A549 (cell line): ENCODE measurements at regions not wholly inside any gene's neighbourhood (a gene's known extent, or its start where the extent isn't known, plus 50 kb on each side); places are given as distances from the start of the nearest gene placed in this dataset.
"Not testable (repeated sequence)": the region's sequence is repeated elsewhere in the genome, so short reads cannot be mapped to it uniquely, and the experiment has no call there.

Experiments used
- ATAC-seq, 2 experiments: fragments of 200-7000 bp in 1 of 2; fragments of >200 bp in 1 of 2; cut with Nextera tagmentation in 1 of 2; cut with Tn5 transposase in 1 of 2; 3 replicates each; pipeline versions ENCODE4 v1.8.0 to v1.9.1; 2018 to 2020; ENCODE audit warnings: mild to moderate bottlenecking in 1 of 2, moderate library complexity in 1 of 2
- CTCF ChIA-PET: fragments of 300-600 bp; sonication (Branson Sonifier 250); formaldehyde crosslinking; extraction: SDS; loops from one replicate; lab custom pipeline; 2021; ENCODE audit warnings: antibody characterized with exemption, inconsistent platforms; lab: Yijun Ruan, JAX
- POLR2A ChIA-PET: fragments of 350-600 bp; formaldehyde crosslinking; extraction: SDS; loops from one replicate; lab custom pipeline; 2021; ENCODE audit warnings: antibody characterized with exemption, inconsistent platforms; lab: Yijun Ruan, JAX
- DNase-seq, 2 experiments: peaks; one replicate each; pipeline versions ENCODE4 v3.0.0 to v3.0.0-alpha.2; 2011 to 2016; ENCODE audit warnings: low read depth in 1 of 2, low spot score in 1 of 2
- FAIRE-seq: peaks from 2 replicates; lab custom pipeline; 2011; peaks lifted over from hg19 to GRCh38; lab: Jason Lieb, UNC
- H3K27ac ChIP-seq, 2 experiments: fragments of >200 bp; sonication (Bioruptor Twin); formaldehyde crosslinking; 3 replicates each; pipeline ENCODE4 v1.5.1; 2016 to 2017
- H3K4me1 ChIP-seq: fragments of >200 bp; sonication (Bioruptor Twin); formaldehyde crosslinking; 3 replicates; pipeline ENCODE4 v1.6.1; 2016
- H3K4me2 ChIP-seq: fragments of >200 bp; sonication (Bioruptor Twin); formaldehyde crosslinking; 3 replicates; pipeline ENCODE4 v1.6.1; 2016
- H3K4me3 ChIP-seq: fragments of >200 bp; sonication (Bioruptor Twin); formaldehyde crosslinking; 3 replicates; pipeline ENCODE4 v1.5.1; 2016
- H3K9me3 ChIP-seq: fragments of >200 bp; sonication (Bioruptor Twin); formaldehyde crosslinking; 3 replicates; pipeline ENCODE4 v1.6.1; 2016
- CBX8 ChIP-seq: fragments of 200-600 bp; sonication (generic); IDR thresholded peaks from 2 replicates; pipeline ENCODE4 v1.6.1; 2016
- CEBPB ChIP-seq, 2 experiments: fragments of >200 bp in 1 of 2; sonication (Bioruptor Twin) in 1 of 2; formaldehyde crosslinking in 1 of 2; IDR thresholded peaks; 2 replicates each; pipeline ENCODE4 v1.6.1; 2012 to 2016
- CHD2 ChIP-seq: fragments of 150-350 bp; IDR thresholded peaks from 2 replicates; pipeline ENCODE4 v1.6.1; 2014; ENCODE audit warnings: low read length; ENCODE audit not compliant: partially characterized antibody
- EHF ChIP-seq: fragments of 250-450 bp; sonication (Bioruptor Pico); IDR thresholded peaks from 2 replicates; pipeline ENCODE4 v1.5.0; 2020; ENCODE audit warnings: mild to moderate bottlenecking
- ESRRA ChIP-seq: fragments of 150-350 bp; IDR thresholded peaks from 2 replicates; pipeline ENCODE4 v1.6.1; 2014; ENCODE audit warnings: mild to moderate bottlenecking, low read length, borderline replicate concordance
- FOSB ChIP-seq: fragments of 250-450 bp; sonication (Bioruptor Pico); IDR thresholded peaks from 2 replicates; pipeline ENCODE4 v1.5.0; 2020; ENCODE audit warnings: mild to moderate bottlenecking, moderate library complexity
- FOXS1 ChIP-seq: fragments of 250-450 bp; sonication (Bioruptor Pico); IDR thresholded peaks from 2 replicates; pipeline ENCODE4 v1.5.0; 2020; ENCODE audit warnings: mild to moderate bottlenecking, moderate library complexity
- MAFK ChIP-seq: fragments of 450-650 bp; IDR thresholded peaks from 2 replicates; pipeline ENCODE4 v1.6.1; 2014; ENCODE audit not compliant: partially characterized antibody
- MYC ChIP-seq: IDR thresholded peaks from 2 replicates; pipeline ENCODE4 v1.6.1; 2012; ENCODE audit warnings: mild to moderate bottlenecking, inconsistent platforms, low read length, improper control_type of control experiment, borderline replicate concordance
- NFE2L2 ChIP-seq: fragments of 150-350 bp; conservative IDR thresholded peaks from 2 replicates; pipeline ENCODE4 v1.6.1; 2014; ENCODE audit warnings: low read length
- POLR2A ChIP-seq: IDR thresholded peaks from 2 replicates; pipeline ENCODE4 v1.6.1; 2012; ENCODE audit warnings: mild to moderate bottlenecking, low read length
- RAD21 ChIP-seq, 2 experiments: fragments of >200 bp in 1 of 2; sonication (Bioruptor Twin) in 1 of 2; formaldehyde crosslinking in 1 of 2; IDR thresholded peaks in 1 of 2; conservative IDR thresholded peaks in 1 of 2; 2 replicates in 1 of 2; 3 replicates in 1 of 2; pipeline ENCODE4 v1.6.1; 2012 to 2018; ENCODE audit warnings: inconsistent platforms in 1 of 2
- RCOR1 ChIP-seq: fragments of 150-350 bp; IDR thresholded peaks from 2 replicates; pipeline ENCODE4 v1.6.1; 2014; ENCODE audit warnings: antibody characterized with exemption, low read length, low read depth
- RFX5 ChIP-seq: fragments of 450-650 bp; IDR thresholded peaks from 2 replicates; pipeline ENCODE4 v1.7.1; 2014; ENCODE audit warnings: antibody characterized with exemption, mild to moderate bottlenecking, moderate library complexity
- RNF2 ChIP-seq: fragments of 200-600 bp; sonication (generic); IDR thresholded peaks from 2 replicates; pipeline ENCODE4 v1.6.1; 2016; ENCODE audit warnings: low read depth, mild to moderate bottlenecking, antibody characterized with exemption, moderate library complexity, borderline replicate concordance
- SREBF2 ChIP-seq: fragments of 450-650 bp; IDR thresholded peaks from 2 replicates; pipeline ENCODE4 v1.6.1; 2014; ENCODE audit warnings: mild to moderate bottlenecking, moderate library complexity
- ZFP36 ChIP-seq: fragments of 450-650 bp; IDR thresholded peaks from 2 replicates; pipeline ENCODE4 v1.6.1; 2014; ENCODE audit warnings: borderline replicate concordance; ENCODE audit not compliant: partially characterized antibody
- ZNF302 ChIP-seq: fragments of 250-450 bp; sonication (Bioruptor Pico); IDR thresholded peaks from 2 replicates; pipeline ENCODE4 v1.9.0; 2021; ENCODE audit warnings: inconsistent platforms, mild to moderate bottlenecking, moderate library complexity
- WGBS: methylation state at CpG from one replicate; pipeline ENCODE4 v1.1.6; 2017; ENCODE audit errors: missing lambda C conversion rate; 5-methylcytosine and 5-hydroxymethylcytosine counted together
- TF ChIP-seq, protein P1 (sequence below): fragments of 250-450 bp; sonication (Bioruptor Pico); IDR thresholded peaks from 2 replicates; pipeline ENCODE4 v1.5.0; 2021; ENCODE audit warnings: mild to moderate bottlenecking, moderate library complexity, borderline replicate concordance
- TF ChIP-seq, protein P2 (sequence below): IDR thresholded peaks from 2 replicates; pipeline ENCODE4 v1.6.1; 2012

- FAIRE-seq (no peak), DNase-seq (no peak), ATAC-seq (no peak)
- Histone ChIP-seq H3K4me3 (no peak overlapping the region), H3K27ac (no peak overlapping the region), H3K4me2 (no peak overlapping the region), H3K9me3 (no peaks in the 10 kb centered on the region), H3K4me1 (no peaks in the 10 kb centered on the region)
- TF ChIP-seq ESRRA (no peak), SREBF2 (no peak), FOXS1 (no peak), EHF (CRISPR knock-in tag) (no peak), ZFP36 (no peak), RNF2 (no peak), MYC (no peak), CHD2 (no peak), RFX5 (no peak), ZNF302 (no peak), RAD21 (conservative IDR thresholded peaks at IDR 0.05 in 1 of 2, IDR thresholded peaks at IDR 0.05 in 1 of 2) (no peak)
- TF ChIP-seq, protein P1, sequence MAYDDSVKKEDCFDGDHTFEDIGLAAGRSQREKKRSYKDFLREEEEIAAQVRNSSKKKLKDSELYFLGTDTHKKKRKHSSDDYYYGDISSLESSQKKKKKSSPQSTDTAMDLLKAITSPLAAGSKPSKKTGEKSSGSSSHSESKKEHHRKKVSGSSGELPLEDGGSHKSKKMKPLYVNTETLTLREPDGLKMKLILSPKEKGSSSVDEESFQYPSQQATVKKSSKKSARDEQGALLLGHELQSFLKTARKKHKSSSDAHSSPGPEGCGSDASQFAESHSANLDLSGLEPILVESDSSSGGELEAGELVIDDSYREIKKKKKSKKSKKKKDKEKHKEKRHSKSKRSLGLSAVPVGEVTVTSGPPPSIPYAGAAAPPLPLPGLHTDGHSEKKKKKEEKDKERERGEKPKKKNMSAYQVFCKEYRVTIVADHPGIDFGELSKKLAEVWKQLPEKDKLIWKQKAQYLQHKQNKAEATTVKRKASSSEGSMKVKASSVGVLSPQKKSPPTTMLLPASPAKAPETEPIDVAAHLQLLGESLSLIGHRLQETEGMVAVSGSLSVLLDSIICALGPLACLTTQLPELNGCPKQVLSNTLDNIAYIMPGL (CRISPR knock-in tag), result no peak
- TF ChIP-seq, protein P2, sequence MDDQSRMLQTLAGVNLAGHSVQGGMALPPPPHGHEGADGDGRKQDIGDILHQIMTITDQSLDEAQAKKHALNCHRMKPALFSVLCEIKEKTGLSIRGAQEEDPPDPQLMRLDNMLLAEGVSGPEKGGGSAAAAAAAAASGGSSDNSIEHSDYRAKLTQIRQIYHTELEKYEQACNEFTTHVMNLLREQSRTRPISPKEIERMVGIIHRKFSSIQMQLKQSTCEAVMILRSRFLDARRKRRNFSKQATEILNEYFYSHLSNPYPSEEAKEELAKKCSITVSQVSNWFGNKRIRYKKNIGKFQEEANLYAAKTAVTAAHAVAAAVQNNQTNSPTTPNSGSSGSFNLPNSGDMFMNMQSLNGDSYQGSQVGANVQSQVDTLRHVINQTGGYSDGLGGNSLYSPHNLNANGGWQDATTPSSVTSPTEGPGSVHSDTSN, result no peak
- WGBS, result 0% methylated on average over 1 of the region's 1 CpG
- ChIA-PET CTCF (no interaction called here), POLR2A (no interaction called here)
These were observed 493.1 kb downstream of the MAGEE1 start for GRCh38 chrX:76920607-76921006.

DNA sequence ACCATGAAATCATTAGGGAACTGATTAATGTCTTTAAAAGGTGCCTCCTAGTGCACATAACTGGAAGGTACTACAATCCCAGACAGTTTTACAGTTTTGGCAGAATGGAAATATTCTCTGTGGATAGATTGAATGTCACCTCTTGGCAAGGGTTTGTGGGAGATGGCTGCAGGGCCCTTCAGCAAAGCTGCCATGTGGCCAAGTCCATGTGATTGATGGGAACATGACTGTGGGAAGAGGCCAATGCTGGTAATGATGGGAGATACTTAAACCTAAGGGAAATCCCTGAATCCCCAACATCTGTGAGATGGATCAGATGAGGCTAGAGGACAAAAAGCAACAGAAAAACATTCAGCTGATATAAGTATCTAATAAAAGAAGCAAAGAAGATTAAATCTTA is 493.7 kb downstream of the MAGEE1 start:
- no peaks in the 10 kb centered on the region for H3K4me1 ChIP-seq
- DNase-seq (no peak), FAIRE-seq (no peak), ATAC-seq (no peak)
- ChIA-PET CTCF (no interaction called here), POLR2A (no interaction called here)
- no peak overlapping the region for H3K4me3 ChIP-seq
- TF ChIP-seq MAFK, result no peak
- no peak for TF ChIP-seq EHF (CRISPR knock-in tag)
- TF ChIP-seq NFE2L2, result no peak
- no peak for TF ChIP-seq RCOR1
- no peak for TF ChIP-seq FOSB (CRISPR knock-in tag)
- TF ChIP-seq POLR2A, result no peak
- no peak for TF ChIP-seq RAD21 (conservative IDR thresholded peaks at IDR 0.05 in 1 of 2, IDR thresholded peaks at IDR 0.05 in 1 of 2)
- no peak overlapping the region for H3K27ac ChIP-seq
- H3K9me3 ChIP-seq, result no peaks in the 10 kb centered on the region
- H3K4me2 ChIP-seq, result no peak overlapping the region

GRCh38 chrX:76922100-76922499 is 494.6 kb downstream of the MAGEE1 start:
- ChIA-PET POLR2A (no interaction called here), CTCF (no interaction called here)
- Histone ChIP-seq H3K4me2 (no peak overlapping the region), H3K9me3 (no peaks in the 10 kb centered on the region), H3K4me1 (no peaks in the 10 kb centered on the region), H3K27ac (no peak overlapping the region), H3K4me3 (no peak overlapping the region)
- TF ChIP-seq CEBPB (IDR thresholded peaks at IDR 0.05) (peak in 1 of 2 experiments; percentile 13; a peak in 2 of 4 replicates), CBX8 (no peak)
- DNase-seq (no peak), ATAC-seq (no peak), FAIRE-seq (no peak)
- WGBS, result 14% methylated on average over 2 of the region's 2 CpGs

DNA sequence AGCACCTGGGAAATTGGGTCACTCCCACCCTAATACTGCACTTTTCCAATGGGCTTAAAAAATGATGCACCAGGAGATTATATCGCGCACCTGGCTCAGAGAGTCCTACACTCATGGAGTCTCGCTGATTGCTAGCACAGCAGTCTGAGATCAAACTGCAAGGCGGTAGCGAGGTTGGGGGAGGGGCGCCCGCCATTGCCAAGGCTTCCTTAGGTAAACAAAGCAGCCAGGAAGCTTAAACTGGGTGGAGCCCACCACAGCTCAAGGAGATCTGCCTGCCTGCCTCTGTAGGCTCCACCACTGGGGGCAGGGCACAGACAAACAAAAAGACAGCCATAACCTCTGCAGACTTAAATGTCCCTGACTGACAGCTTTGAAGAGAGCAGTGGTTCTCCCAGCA is 497.1 kb downstream of the MAGEE1 start:
- H3K9me3 ChIP-seq, FAIRE-seq, ATAC-seq, H3K4me1 ChIP-seq, CTCF ChIA-PET, H3K27ac ChIP-seq, DNase-seq, POLR2A ChIA-PET, H3K4me3 ChIP-seq, H3K4me2 ChIP-seq: not testable (repeated sequence)
- WGBS, result 14% methylated on average over 7 of the region's 7 CpGs
